GM23338 (cell line): ENCODE measurements at regions not wholly inside any gene's neighbourhood (a gene's known extent, or its start where the extent isn't known, plus 50 kb on each side); places are given as distances from the start of the nearest gene placed in this dataset.

Source experiments
- ATAC-seq: fragments of 200-7000 bp; cut with Tn5 transposase; 3 replicates; pipeline ENCODE4 v1.9.1; 2020
- DNase-seq: peaks from one replicate; pipeline ENCODE4 v3.0.0-alpha.2; 2015; ENCODE audit warnings: low spot score
- H2AFZ ChIP-seq: fragments of 200-600 bp; sonication (generic); 2 replicates; pipeline ENCODE4 v1.8.0; 2016; ENCODE audit warnings: antibody characterized with exemption, mild to moderate bottlenecking, moderate library complexity
- H3F3A ChIP-seq: fragments of 200-600 bp; sonication (generic); replicated peaks from 2 replicates; pipeline ENCODE4 v1.8.0; 2017; ENCODE audit warnings: antibody characterized with exemption, mixed run types, low read depth
- H3K27ac ChIP-seq: fragments of 200-600 bp; sonication (generic); 2 replicates; pipeline ENCODE4 v1.6.1; 2016; ENCODE audit warnings: low read depth
- H3K27me3 ChIP-seq: fragments of 200-600 bp; sonication (generic); 2 replicates; pipeline ENCODE4 v1.8.0; 2016; ENCODE audit warnings: mild to moderate bottlenecking, mixed run types, moderate library complexity; ENCODE audit not compliant: insufficient read depth
- H3K36me3 ChIP-seq: fragments of 200-600 bp; sonication (generic); 2 replicates; pipeline ENCODE4 v1.8.0; 2016; ENCODE audit warnings: mild to moderate bottlenecking; ENCODE audit not compliant: insufficient read depth
- H3K4me1 ChIP-seq: fragments of 200-600 bp; sonication (generic); 2 replicates; pipeline ENCODE4 v1.8.0; 2016; ENCODE audit warnings: mild to moderate bottlenecking, moderate library complexity; ENCODE audit not compliant: insufficient read depth
- H3K4me2 ChIP-seq: fragments of 200-600 bp; sonication (generic); 2 replicates; pipeline ENCODE4 v1.7.1; 2017; ENCODE audit warnings: mixed run types
- H3K4me3 ChIP-seq: fragments of 200-600 bp; sonication (generic); 2 replicates; pipeline ENCODE4 v1.6.1; 2016; ENCODE audit warnings: mixed run types
- H3K79me2 ChIP-seq: fragments of 200-600 bp; sonication (generic); replicated peaks from 2 replicates; pipeline ENCODE4 v1.8.0; 2017; ENCODE audit warnings: mild to moderate bottlenecking; ENCODE audit not compliant: insufficient read depth
- H3K9me2 ChIP-seq: fragments of 200-600 bp; sonication (generic); 2 replicates; pipeline ENCODE4 v1.8.0; 2017; ENCODE audit not compliant: insufficient read depth
- H4K20me1 ChIP-seq: fragments of 200-600 bp; sonication (generic); replicated peaks from 2 replicates; pipeline ENCODE4 v1.8.0; 2017; ENCODE audit warnings: mild to moderate bottlenecking; ENCODE audit not compliant: insufficient read depth
- H3K27ac Mint-ChIP-seq: 2 replicates; pipeline ENCODE4 v1.8.0; 2020; ENCODE audit warnings: inconsistent platforms, mild to moderate bottlenecking, moderate library complexity, mixed read lengths
- H3K27me3 Mint-ChIP-seq: 3 replicates; pipeline ENCODE4 v1.8.0; 2022; ENCODE audit warnings: low read depth, mild to moderate bottlenecking, moderate library complexity, mixed read lengths, inconsistent platforms; ENCODE audit not compliant: insufficient read depth, poor library complexity
- H3K36me3 Mint-ChIP-seq: 3 replicates; pipeline ENCODE4 v1.8.0; 2021; ENCODE audit warnings: low read depth, mild to moderate bottlenecking, inconsistent platforms, moderate library complexity, mixed read lengths
- H3K4me1 Mint-ChIP-seq: 3 replicates; pipeline ENCODE4 v1.8.0; 2020; ENCODE audit warnings: mild to moderate bottlenecking, inconsistent platforms, mixed read lengths
- H3K4me3 Mint-ChIP-seq: 3 replicates; pipeline ENCODE4 v1.8.0; 2021; ENCODE audit warnings: moderate library complexity, mild to moderate bottlenecking, inconsistent platforms, mixed read lengths
- H3K9me3 Mint-ChIP-seq: 3 replicates; pipeline ENCODE4 v1.8.0; 2020; ENCODE audit warnings: moderate library complexity, mild to moderate bottlenecking, inconsistent platforms, mixed read lengths
- CREB1 ChIP-seq: fragments of 250-450 bp; sonication (Bioruptor Pico); IDR thresholded peaks from 2 replicates; pipeline ENCODE4 v1.5.0; 2020; ENCODE audit warnings: low read depth, mild to moderate bottlenecking, moderate library complexity
- EZH2 ChIP-seq: fragments of 200-600 bp; sonication (generic); IDR thresholded peaks from one replicate; pipeline ENCODE4 v1.8.0; 2017; ENCODE audit warnings: antibody characterized with exemption, mild to moderate bottlenecking, low read depth; ENCODE audit not compliant: unreplicated experiment
- EZH2phosphoT487 ChIP-seq: fragments of 200-600 bp; sonication (generic); IDR thresholded peaks from one replicate; pipeline ENCODE4 v1.8.1; 2018; ENCODE audit warnings: antibody characterized with exemption; ENCODE audit not compliant: unreplicated experiment
- JUNB ChIP-seq: IDR thresholded peaks from one replicate; pipeline ENCODE4 v1.6.1; 2016; ENCODE audit warnings: antibody characterized with exemption; ENCODE audit not compliant: unreplicated experiment
- NANOG ChIP-seq: IDR thresholded peaks from 2 replicates; pipeline ENCODE4 v1.6.1; 2016; ENCODE audit warnings: antibody characterized with exemption, borderline replicate concordance
- POLR2AphosphoS5 ChIP-seq: IDR thresholded peaks from 2 replicates; pipeline ENCODE4 v1.6.1; 2016; ENCODE audit warnings: antibody characterized with exemption, low read depth
- STAT1 ChIP-seq: IDR thresholded peaks from one replicate; pipeline ENCODE4 v1.6.1; 2016; ENCODE audit warnings: antibody characterized with exemption; ENCODE audit not compliant: unreplicated experiment
- ZNF114 ChIP-seq: fragments of 250-450 bp; sonication (Bioruptor Pico); IDR thresholded peaks from 2 replicates; pipeline ENCODE4 v1.5.0; 2020; ENCODE audit warnings: mild to moderate bottlenecking, moderate library complexity
- ZNF331 ChIP-seq: fragments of 250-450 bp; sonication (Bioruptor Pico); IDR thresholded peaks from 2 replicates; pipeline ENCODE4 v1.5.0; 2020; ENCODE audit warnings: low read depth, mild to moderate bottlenecking, moderate library complexity
- TF ChIP-seq, protein P1 (sequence below): IDR thresholded peaks from one replicate; pipeline ENCODE4 v1.6.1; 2018; ENCODE audit warnings: antibody characterized with exemption; ENCODE audit not compliant: unreplicated experiment
- TF ChIP-seq, protein P2 (sequence below): IDR thresholded peaks from 2 replicates; pipeline ENCODE4 v1.6.1; 2016; ENCODE audit warnings: antibody characterized with exemption
- TF ChIP-seq, protein P3 (sequence below): fragments of 250-450 bp; sonication (Bioruptor Pico); IDR thresholded peaks from 2 replicates; pipeline ENCODE4 v1.5.0; 2020; ENCODE audit warnings: mild to moderate bottlenecking, moderate library complexity

DNA sequence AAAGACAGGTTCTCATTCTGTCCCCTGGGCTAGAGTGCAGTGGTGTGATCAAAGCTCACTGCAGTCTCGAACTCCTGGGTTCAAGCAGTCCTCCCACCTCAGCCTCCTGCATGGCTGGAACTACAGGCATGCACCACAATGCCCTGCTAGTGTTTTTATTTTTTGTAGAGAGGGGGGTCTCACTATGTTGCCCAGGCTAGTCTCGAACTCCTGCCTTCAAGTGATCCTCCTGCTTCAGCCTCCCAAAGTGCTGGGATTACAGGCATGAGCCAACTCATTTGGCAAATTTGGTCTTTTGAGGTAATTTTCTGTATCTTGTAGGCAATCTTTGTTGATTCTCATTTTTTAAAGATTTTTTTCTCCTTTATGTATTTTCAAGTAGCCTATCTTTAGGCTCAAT lies 205.7 kb downstream of the ZIC5 start:
- TF ChIP-seq EZH2, result no peak
- TF ChIP-seq, protein P1, sequence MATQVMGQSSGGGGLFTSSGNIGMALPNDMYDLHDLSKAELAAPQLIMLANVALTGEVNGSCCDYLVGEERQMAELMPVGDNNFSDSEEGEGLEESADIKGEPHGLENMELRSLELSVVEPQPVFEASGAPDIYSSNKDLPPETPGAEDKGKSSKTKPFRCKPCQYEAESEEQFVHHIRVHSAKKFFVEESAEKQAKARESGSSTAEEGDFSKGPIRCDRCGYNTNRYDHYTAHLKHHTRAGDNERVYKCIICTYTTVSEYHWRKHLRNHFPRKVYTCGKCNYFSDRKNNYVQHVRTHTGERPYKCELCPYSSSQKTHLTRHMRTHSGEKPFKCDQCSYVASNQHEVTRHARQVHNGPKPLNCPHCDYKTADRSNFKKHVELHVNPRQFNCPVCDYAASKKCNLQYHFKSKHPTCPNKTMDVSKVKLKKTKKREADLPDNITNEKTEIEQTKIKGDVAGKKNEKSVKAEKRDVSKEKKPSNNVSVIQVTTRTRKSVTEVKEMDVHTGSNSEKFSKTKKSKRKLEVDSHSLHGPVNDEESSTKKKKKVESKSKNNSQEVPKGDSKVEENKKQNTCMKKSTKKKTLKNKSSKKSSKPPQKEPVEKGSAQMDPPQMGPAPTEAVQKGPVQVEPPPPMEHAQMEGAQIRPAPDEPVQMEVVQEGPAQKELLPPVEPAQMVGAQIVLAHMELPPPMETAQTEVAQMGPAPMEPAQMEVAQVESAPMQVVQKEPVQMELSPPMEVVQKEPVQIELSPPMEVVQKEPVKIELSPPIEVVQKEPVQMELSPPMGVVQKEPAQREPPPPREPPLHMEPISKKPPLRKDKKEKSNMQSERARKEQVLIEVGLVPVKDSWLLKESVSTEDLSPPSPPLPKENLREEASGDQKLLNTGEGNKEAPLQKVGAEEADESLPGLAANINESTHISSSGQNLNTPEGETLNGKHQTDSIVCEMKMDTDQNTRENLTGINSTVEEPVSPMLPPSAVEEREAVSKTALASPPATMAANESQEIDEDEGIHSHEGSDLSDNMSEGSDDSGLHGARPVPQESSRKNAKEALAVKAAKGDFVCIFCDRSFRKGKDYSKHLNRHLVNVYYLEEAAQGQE, result no peak
- no peak for TF ChIP-seq ZNF331 (CRISPR knock-in tag)
- TF ChIP-seq STAT1, result no peak
- TF ChIP-seq, protein P2, sequence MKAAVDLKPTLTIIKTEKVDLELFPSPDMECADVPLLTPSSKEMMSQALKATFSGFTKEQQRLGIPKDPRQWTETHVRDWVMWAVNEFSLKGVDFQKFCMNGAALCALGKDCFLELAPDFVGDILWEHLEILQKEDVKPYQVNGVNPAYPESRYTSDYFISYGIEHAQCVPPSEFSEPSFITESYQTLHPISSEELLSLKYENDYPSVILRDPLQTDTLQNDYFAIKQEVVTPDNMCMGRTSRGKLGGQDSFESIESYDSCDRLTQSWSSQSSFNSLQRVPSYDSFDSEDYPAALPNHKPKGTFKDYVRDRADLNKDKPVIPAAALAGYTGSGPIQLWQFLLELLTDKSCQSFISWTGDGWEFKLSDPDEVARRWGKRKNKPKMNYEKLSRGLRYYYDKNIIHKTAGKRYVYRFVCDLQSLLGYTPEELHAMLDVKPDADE, result no peak
- no peak for TF ChIP-seq POLR2AphosphoS5
- TF ChIP-seq ZNF114, result no peak
- no peak for TF ChIP-seq EZH2phosphoT487
- no peak for TF ChIP-seq JUNB
- no peak for TF ChIP-seq NANOG
- TF ChIP-seq CREB1 (CRISPR knock-in tag), result no peak
- TF ChIP-seq, protein P3, sequence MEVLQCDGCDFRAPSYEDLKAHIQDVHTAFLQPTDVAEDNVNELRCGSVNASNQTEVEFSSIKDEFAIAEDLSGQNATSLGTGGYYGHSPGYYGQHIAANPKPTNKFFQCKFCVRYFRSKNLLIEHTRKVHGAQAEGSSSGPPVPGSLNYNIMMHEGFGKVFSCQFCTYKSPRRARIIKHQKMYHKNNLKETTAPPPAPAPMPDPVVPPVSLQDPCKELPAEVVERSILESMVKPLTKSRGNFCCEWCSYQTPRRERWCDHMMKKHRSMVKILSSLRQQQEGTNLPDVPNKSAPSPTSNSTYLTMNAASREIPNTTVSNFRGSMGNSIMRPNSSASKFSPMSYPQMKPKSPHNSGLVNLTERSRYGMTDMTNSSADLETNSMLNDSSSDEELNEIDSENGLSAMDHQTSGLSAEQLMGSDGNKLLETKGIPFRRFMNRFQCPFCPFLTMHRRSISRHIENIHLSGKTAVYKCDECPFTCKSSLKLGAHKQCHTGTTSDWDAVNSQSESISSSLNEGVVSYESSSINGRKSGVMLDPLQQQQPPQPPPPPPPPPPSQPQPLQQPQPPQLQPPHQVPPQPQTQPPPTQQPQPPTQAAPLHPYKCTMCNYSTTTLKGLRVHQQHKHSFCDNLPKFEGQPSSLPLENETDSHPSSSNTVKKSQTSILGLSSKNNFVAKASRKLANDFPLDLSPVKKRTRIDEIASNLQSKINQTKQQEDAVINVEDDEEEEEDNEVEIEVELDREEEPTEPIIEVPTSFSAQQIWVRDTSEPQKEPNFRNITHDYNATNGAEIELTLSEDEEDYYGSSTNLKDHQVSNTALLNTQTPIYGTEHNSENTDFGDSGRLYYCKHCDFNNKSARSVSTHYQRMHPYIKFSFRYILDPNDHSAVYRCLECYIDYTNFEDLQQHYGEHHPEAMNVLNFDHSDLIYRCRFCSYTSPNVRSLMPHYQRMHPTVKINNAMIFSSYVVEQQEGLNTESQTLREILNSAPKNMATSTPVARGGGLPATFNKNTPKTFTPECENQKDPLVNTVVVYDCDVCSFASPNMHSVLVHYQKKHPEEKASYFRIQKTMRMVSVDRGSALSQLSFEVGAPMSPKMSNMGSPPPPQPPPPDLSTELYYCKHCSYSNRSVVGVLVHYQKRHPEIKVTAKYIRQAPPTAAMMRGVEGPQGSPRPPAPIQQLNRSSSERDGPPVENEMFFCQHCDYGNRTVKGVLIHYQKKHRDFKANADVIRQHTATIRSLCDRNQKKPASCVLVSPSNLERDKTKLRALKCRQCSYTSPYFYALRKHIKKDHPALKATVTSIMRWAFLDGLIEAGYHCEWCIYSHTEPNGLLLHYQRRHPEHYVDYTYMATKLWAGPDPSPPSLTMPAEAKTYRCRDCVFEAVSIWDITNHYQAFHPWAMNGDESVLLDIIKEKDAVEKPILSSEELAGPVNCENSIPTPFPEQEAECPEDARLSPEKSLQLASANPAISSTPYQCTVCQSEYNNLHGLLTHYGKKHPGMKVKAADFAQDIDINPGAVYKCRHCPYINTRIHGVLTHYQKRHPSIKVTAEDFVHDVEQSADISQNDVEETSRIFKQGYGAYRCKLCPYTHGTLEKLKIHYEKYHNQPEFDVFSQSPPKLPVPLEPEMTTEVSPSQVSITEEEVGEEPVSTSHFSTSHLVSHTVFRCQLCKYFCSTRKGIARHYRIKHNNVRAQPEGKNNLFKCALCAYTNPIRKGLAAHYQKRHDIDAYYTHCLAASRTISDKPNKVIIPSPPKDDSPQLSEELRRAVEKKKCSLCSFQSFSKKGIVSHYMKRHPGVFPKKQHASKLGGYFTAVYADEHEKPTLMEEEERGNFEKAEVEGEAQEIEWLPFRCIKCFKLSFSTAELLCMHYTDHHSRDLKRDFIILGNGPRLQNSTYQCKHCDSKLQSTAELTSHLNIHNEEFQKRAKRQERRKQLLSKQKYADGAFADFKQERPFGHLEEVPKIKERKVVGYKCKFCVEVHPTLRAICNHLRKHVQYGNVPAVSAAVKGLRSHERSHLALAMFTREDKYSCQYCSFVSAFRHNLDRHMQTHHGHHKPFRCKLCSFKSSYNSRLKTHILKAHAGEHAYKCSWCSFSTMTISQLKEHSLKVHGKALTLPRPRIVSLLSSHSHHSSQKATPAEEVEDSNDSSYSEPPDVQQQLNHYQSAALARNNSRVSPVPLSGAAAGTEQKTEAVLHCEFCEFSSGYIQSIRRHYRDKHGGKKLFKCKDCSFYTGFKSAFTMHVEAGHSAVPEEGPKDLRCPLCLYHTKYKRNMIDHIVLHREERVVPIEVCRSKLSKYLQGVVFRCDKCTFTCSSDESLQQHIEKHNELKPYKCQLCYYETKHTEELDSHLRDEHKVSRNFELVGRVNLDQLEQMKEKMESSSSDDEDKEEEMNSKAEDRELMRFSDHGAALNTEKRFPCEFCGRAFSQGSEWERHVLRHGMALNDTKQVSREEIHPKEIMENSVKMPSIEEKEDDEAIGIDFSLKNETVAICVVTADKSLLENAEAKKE (CRISPR knock-in tag), result no peak
- H3K4me3 ChIP-seq, result no peak overlapping the region
- H3K79me2 ChIP-seq, result no peaks in the 10 kb centered on the region
- no peak overlapping the region for H3K27ac Mint-ChIP-seq
- ATAC-seq (no peak), DNase-seq (no peak)
- peaks cover 43% of the 10 kb centered on the region for H3K9me3 Mint-ChIP-seq
- no peaks in the 10 kb centered on the region for H4K20me1 ChIP-seq
- H3K4me3 Mint-ChIP-seq, result no peak overlapping the region
- no peaks in the 10 kb centered on the region for H3K36me3 ChIP-seq
- no peak overlapping the region for H3K27ac ChIP-seq
- peaks cover 2% of the 10 kb centered on the region for H3K27me3 Mint-ChIP-seq
- no peaks in the 10 kb centered on the region for H3F3A ChIP-seq
- no peaks in the 10 kb centered on the region for H3K27me3 ChIP-seq
- H3K4me1 Mint-ChIP-seq, result peaks cover 29% of the 10 kb centered on the region
- H2AFZ ChIP-seq, result no peak overlapping the region
- H3K4me2 ChIP-seq, result no peak overlapping the region
- peaks cover 25% of the 10 kb centered on the region for H3K4me1 ChIP-seq
- peaks cover 49% of the 10 kb centered on the region for H3K36me3 Mint-ChIP-seq
- no peaks in the 10 kb centered on the region for H3K9me2 ChIP-seq
